Kidney epithelial cell (primary cell): ENCODE measurements at regions not wholly inside any gene's neighbourhood (a gene's known extent, or its start where the extent isn't known, plus 50 kb on each side); places are given as distances from the start of the nearest gene placed in this dataset.
"Not testable (repeated sequence)": the region's sequence is repeated elsewhere in the genome, so short reads cannot be mapped to it uniquely, and the experiment has no call there.

Experiments used
- DNase-seq: peaks from one replicate; pipeline ENCODE4 v3.0.0-alpha.2; 2010; ENCODE audit warnings: low read depth
- H3K27me3 ChIP-seq: 2 replicates; pipeline ENCODE4 v1.6.0; 2011; ENCODE audit warnings: low read length; ENCODE audit not compliant: control insufficient read depth, insufficient read depth
- H3K36me3 ChIP-seq: 2 replicates; pipeline ENCODE4 v1.5.1; 2011; ENCODE audit warnings: low read length; ENCODE audit not compliant: control insufficient read depth, insufficient read depth
- H3K4me3 ChIP-seq: 2 replicates; pipeline ENCODE4 v1.5.1; 2011; ENCODE audit warnings: low read depth, mild to moderate bottlenecking, control low read depth, low read length
- CTCF ChIP-seq: IDR thresholded peaks from 2 replicates; pipeline ENCODE4 v1.5.1; 2011; ENCODE audit warnings: mild to moderate bottlenecking, moderate library complexity, low read length, control low read depth, inconsistent platforms; ENCODE audit not compliant: insufficient read depth, poor library complexity, severe bottlenecking

- Histone ChIP-seq H3K4me3 (no peak overlapping the region), H3K36me3 (no peaks in the 10 kb centered on the region), H3K27me3 (no peaks in the 10 kb centered on the region)
- no peak for TF ChIP-seq CTCF
- DNase-seq = no peak
Measured at GRCh38 chr7:16954321-16954720, 72.5 kb upstream of the AGR3 start.

GRCh38 chr7:16958724-16959123, 76.9 kb upstream of the AGR3 start:
- TF ChIP-seq CTCF = no peak
- no peak overlapping the region for H3K4me3 ChIP-seq

GRCh38 chr7:16960337-16960965, 78.7 kb upstream of the AGR3 start:
- Histone ChIP-seq H3K4me3 (no peak overlapping the region), H3K36me3 (no peaks in the 10 kb centered on the region), H3K27me3 (no peaks in the 10 kb centered on the region)
- TF ChIP-seq CTCF = no peak
- no peak for DNase-seq

More at GRCh38 chr7:16958724-16959123, 76.9 kb upstream of the AGR3 start:
- DNase-seq = no peak
- H3K36me3 ChIP-seq = no peaks in the 10 kb centered on the region
- no peaks in the 10 kb centered on the region for H3K27me3 ChIP-seq

GRCh38 chr7:16961641-16962040, 79.9 kb upstream of the AGR3 start:
- Histone ChIP-seq H3K4me3 (no peak overlapping the region), H3K36me3 (no peaks in the 10 kb centered on the region), H3K27me3 (no peaks in the 10 kb centered on the region)
- DNase-seq = no peak
- no peak for TF ChIP-seq CTCF

GRCh38 chr7:16963044-16963443, 81.3 kb upstream of the AGR3 start:
- no peak for TF ChIP-seq CTCF
- DNase-seq = no peak

GRCh38 chr7:16965697-16966096, 83.9 kb upstream of the AGR3 start:
- H3K4me3 ChIP-seq, H3K27me3 ChIP-seq, DNase-seq, H3K36me3 ChIP-seq: not testable (repeated sequence)

More at GRCh38 chr7:16963044-16963443, 81.3 kb upstream of the AGR3 start:
- Histone ChIP-seq H3K27me3 (no peaks in the 10 kb centered on the region), H3K36me3 (no peaks in the 10 kb centered on the region), H3K4me3 (no peak overlapping the region)
